ENCODE measurements at regions not wholly inside any gene's neighbourhood (a gene's known extent, or its start where the extent isn't known, plus 50 kb on each side); places are given as distances from the start of the nearest gene placed in this dataset.
"Not testable (repeated sequence)": the region's sequence is repeated elsewhere in the genome, so short reads cannot be mapped to it uniquely, and the experiment has no call there.

GRCh38 chr16:88271296-88271695 lies 111.5 kb upstream of the ZNF469 start:
- H4K8ac ChIP-seq (replicated peaks; ENCODE audit: insufficient read length, low read depth, low read length); H3K36me3 Mint-ChIP-seq (ENCODE audit: insufficient read depth in 1 of 3, low read depth in 3 of 3); H3K56ac ChIP-seq (ENCODE audit: insufficient read length, low read depth, low read length); H3K4me1 Mint-ChIP-seq; H4K20me1 ChIP-seq (ENCODE audit: control insufficient read depth, insufficient read depth, insufficient read length); H4K91ac ChIP-seq (ENCODE audit: insufficient read length, low read depth, low read length); H3K4ac ChIP-seq (ENCODE audit: low read depth, low read length); H3T11ph ChIP-seq (ENCODE audit: low read length); H2AK5ac ChIP-seq (ENCODE audit: insufficient read length, low read length); H2BK15ac ChIP-seq (ENCODE audit: low read depth, low read length); H3K27me3 ChIP-seq (ENCODE audit: insufficient read depth, low read length); H3K79me1 ChIP-seq (ENCODE audit: insufficient read depth, low read depth, low read length, poor library complexity, severe bottlenecking); H3K9me3 ChIP-seq (ENCODE audit: control insufficient read depth, low read depth, low read length); H3K23ac ChIP-seq (ENCODE audit: insufficient read length, low read depth, low read length); DNase-seq; H2BK5ac ChIP-seq (ENCODE audit: insufficient read length, low read length); H3K4me1 ChIP-seq (ENCODE audit: insufficient read depth, low read length); H4K5ac ChIP-seq (ENCODE audit: insufficient read length, low read depth, low read length); H3K9me3 Mint-ChIP-seq; H3K4me3 Mint-ChIP-seq; H3K23me2 ChIP-seq (ENCODE audit: insufficient read length, low read depth, low read length, poor library complexity, severe bottlenecking); H2AFZ ChIP-seq (ENCODE audit: low read length); H3K27ac Mint-ChIP-seq; H2BK20ac ChIP-seq (ENCODE audit: low read depth, low read length, poor library complexity, severe bottlenecking); H2BK12ac ChIP-seq (ENCODE audit: insufficient read length, low read depth, low read length); H3K9ac ChIP-seq (ENCODE audit: extremely low read depth, insufficient read length, low read length); H3K4me2 ChIP-seq (ENCODE audit: insufficient read depth, insufficient read length, low read length); H3K27me3 Mint-ChIP-seq (ENCODE audit: low read depth); H2BK120ac ChIP-seq (ENCODE audit: low read depth, low read length, poor library complexity, severe bottlenecking); H3K27ac ChIP-seq (ENCODE audit: insufficient read length, low read depth, low read length); H3K18ac ChIP-seq (ENCODE audit: insufficient read length, low read depth, low read length); H3K79me2 ChIP-seq (ENCODE audit: insufficient read depth, low read length); H3K14ac ChIP-seq (ENCODE audit: insufficient read depth, low read length): not testable (repeated sequence)
- WGBS (ENCODE audit: extremely low coverage, insufficient read length, low lambda C conversion rate): no CpG with 5 or more reads among the region's 11 CpGs

- H3K4ac ChIP-seq (ENCODE audit: low read depth, low read length); H3K9me3 Mint-ChIP-seq; H3K27me3 Mint-ChIP-seq (ENCODE audit: low read depth); H3K4me3 Mint-ChIP-seq; H3K9ac ChIP-seq (ENCODE audit: extremely low read depth, insufficient read length, low read length); H2BK5ac ChIP-seq (ENCODE audit: insufficient read length, low read length); H3K4me1 ChIP-seq (ENCODE audit: insufficient read depth, low read length); H2BK20ac ChIP-seq (ENCODE audit: low read depth, low read length, poor library complexity, severe bottlenecking); H3K79me1 ChIP-seq (ENCODE audit: insufficient read depth, low read depth, low read length, poor library complexity, severe bottlenecking); H3K27ac Mint-ChIP-seq; DNase-seq; H2BK12ac ChIP-seq (ENCODE audit: insufficient read length, low read depth, low read length); H3K4me1 Mint-ChIP-seq; H4K8ac ChIP-seq (replicated peaks; ENCODE audit: insufficient read length, low read depth, low read length); H4K91ac ChIP-seq (ENCODE audit: insufficient read length, low read depth, low read length); H4K20me1 ChIP-seq (ENCODE audit: control insufficient read depth, insufficient read depth, insufficient read length); H3K56ac ChIP-seq (ENCODE audit: insufficient read length, low read depth, low read length); H3K14ac ChIP-seq (ENCODE audit: insufficient read depth, low read length); H3K27ac ChIP-seq (ENCODE audit: insufficient read length, low read depth, low read length); H3K23me2 ChIP-seq (ENCODE audit: insufficient read length, low read depth, low read length, poor library complexity, severe bottlenecking); H3K4me2 ChIP-seq (ENCODE audit: insufficient read depth, insufficient read length, low read length); H3K36me3 Mint-ChIP-seq (ENCODE audit: insufficient read depth in 1 of 3, low read depth in 3 of 3); H3T11ph ChIP-seq (ENCODE audit: low read length); H3K18ac ChIP-seq (ENCODE audit: insufficient read length, low read depth, low read length); H3K9me3 ChIP-seq (ENCODE audit: control insufficient read depth, low read depth, low read length); H2BK15ac ChIP-seq (ENCODE audit: low read depth, low read length); H3K79me2 ChIP-seq (ENCODE audit: insufficient read depth, low read length); H2BK120ac ChIP-seq (ENCODE audit: low read depth, low read length, poor library complexity, severe bottlenecking); H3K23ac ChIP-seq (ENCODE audit: insufficient read length, low read depth, low read length); H3K27me3 ChIP-seq (ENCODE audit: insufficient read depth, low read length); H2AFZ ChIP-seq (ENCODE audit: low read length); H4K5ac ChIP-seq (ENCODE audit: insufficient read length, low read depth, low read length); H2AK5ac ChIP-seq (ENCODE audit: insufficient read length, low read length): not testable (repeated sequence)
- WGBS (ENCODE audit: extremely low coverage, insufficient read length, low lambda C conversion rate): no CpG with 5 or more reads among the region's 3 CpGs
Observed at GRCh38 chr16:88271776-88272175, 111.0 kb upstream of the ZNF469 start.

Measured in H9 (cell line).